ENCODE measurements at regions not wholly inside any gene's neighbourhood (a gene's known extent, or its start where the extent isn't known, plus 50 kb on each side); places are given as distances from the start of the nearest gene placed in this dataset.

- ChIA-PET SMC1A (ENCODE audit: uncharacterized antibody, unreplicated experiment) (no interaction called here), POLR2A (no interaction called here)
Measured at GRCh38 chr4:159743971-159744370, 641.1 kb downstream of the RAPGEF2 start.

More at GRCh38 chr4:159743971-159744370, 641.1 kb downstream of the RAPGEF2 start:
- in situ Hi-C loops (cut with MboI), result no loop called here
- no peaks in the 10 kb centered on the region for H3K79me2 ChIP-seq (ENCODE audit: control insufficient read depth, insufficient read depth, low read length)
- H4K20me1 ChIP-seq (ENCODE audit: control insufficient read depth, insufficient read depth), result no peaks in the 10 kb centered on the region
- FAIRE-seq (no peak), DNase-seq (ENCODE audit: low read depth, low spot score) (no peak), ATAC-seq (no peak)
- H3K27ac ChIP-seq (ENCODE audit: control insufficient read depth, insufficient read depth), result no peak overlapping the region
- no peaks in the 10 kb centered on the region for H3K4me1 ChIP-seq (ENCODE audit: control insufficient read depth, insufficient read depth, low read length)
- H3K27me3 ChIP-seq (replicated peaks in 1 of 2; ENCODE audit: control insufficient read depth in 2 of 2, insufficient read depth in 2 of 2, low read length in 1 of 2), result no peaks in the 10 kb centered on the region
- H2AFZ ChIP-seq (ENCODE audit: control insufficient read depth, low read depth, low read length), result no peak overlapping the region
- no peak overlapping the region for H3K9ac ChIP-seq (ENCODE audit: control insufficient read depth, insufficient read depth, low read length)
- H3K9me3 ChIP-seq (replicated peaks; ENCODE audit: control insufficient read depth, insufficient read depth, low read length), result no peaks in the 10 kb centered on the region
- RAD21 ChIA-PET (ENCODE audit: unreplicated experiment), result no interaction called here
- CTCF ChIA-PET, result interaction anchor here (1.2 to 1.3 kb wide), 2 partner anchors 13 to 20 kb away, joined by 4 to 5 read pairs; no protein-coding TSS in a partner anchor
- no peak overlapping the region for H3K4me3 ChIP-seq
- no peak overlapping the region for H3K4me2 ChIP-seq (ENCODE audit: control insufficient read depth, insufficient read depth)
- no TSS peak for BruUV-seq (replicated peaks)
- TF ChIP-seq SIX5 (IDR thresholded peaks at IDR 0.05; ENCODE audit: low read depth, low read length, severe bottlenecking), result no peak
- no peak for TF ChIP-seq EED (IDR thresholded peaks at IDR 0.05; ENCODE audit: low read depth)
- no peak for TF ChIP-seq SMARCA5 (IDR thresholded peaks at IDR 0.05)
- TF ChIP-seq ZNF217 (IDR thresholded peaks at IDR 0.05), result no peak
- TF ChIP-seq RCOR1 (conservative IDR thresholded peaks at IDR 0.05; ENCODE audit: low read depth, low read length), result no peak
- TF ChIP-seq NR2C1 (IDR thresholded peaks at IDR 0.05), result no peak
- TF ChIP-seq, protein P1, sequence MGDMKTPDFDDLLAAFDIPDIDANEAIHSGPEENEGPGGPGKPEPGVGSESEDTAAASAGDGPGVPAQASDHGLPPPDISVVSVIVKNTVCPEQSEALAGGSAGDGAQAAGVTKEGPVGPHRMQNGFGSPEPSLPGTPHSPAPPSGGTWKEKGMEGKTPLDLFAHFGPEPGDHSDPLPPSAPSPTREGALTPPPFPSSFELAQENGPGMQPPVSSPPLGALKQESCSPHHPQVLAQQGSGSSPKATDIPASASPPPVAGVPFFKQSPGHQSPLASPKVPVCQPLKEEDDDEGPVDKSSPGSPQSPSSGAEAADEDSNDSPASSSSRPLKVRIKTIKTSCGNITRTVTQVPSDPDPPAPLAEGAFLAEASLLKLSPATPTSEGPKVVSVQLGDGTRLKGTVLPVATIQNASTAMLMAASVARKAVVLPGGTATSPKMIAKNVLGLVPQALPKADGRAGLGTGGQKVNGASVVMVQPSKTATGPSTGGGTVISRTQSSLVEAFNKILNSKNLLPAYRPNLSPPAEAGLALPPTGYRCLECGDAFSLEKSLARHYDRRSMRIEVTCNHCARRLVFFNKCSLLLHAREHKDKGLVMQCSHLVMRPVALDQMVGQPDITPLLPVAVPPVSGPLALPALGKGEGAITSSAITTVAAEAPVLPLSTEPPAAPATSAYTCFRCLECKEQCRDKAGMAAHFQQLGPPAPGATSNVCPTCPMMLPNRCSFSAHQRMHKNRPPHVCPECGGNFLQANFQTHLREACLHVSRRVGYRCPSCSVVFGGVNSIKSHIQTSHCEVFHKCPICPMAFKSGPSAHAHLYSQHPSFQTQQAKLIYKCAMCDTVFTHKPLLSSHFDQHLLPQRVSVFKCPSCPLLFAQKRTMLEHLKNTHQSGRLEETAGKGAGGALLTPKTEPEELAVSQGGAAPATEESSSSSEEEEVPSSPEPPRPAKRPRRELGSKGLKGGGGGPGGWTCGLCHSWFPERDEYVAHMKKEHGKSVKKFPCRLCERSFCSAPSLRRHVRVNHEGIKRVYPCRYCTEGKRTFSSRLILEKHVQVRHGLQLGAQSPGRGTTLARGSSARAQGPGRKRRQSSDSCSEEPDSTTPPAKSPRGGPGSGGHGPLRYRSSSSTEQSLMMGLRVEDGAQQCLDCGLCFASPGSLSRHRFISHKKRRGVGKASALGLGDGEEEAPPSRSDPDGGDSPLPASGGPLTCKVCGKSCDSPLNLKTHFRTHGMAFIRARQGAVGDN (IDR thresholded peaks at IDR 0.05), result no peak
- TF ChIP-seq RBBP5 (conservative IDR thresholded peaks at IDR 0.05), result no peak
- TF ChIP-seq SP1 (IDR thresholded peaks at IDR 0.05; ENCODE audit: low read depth, low read length), result no peak
- no peak for TF ChIP-seq STAT1 (conservative IDR thresholded peaks at IDR 0.05)
- no peak for TF ChIP-seq CHD4 (IDR thresholded peaks at IDR 0.05)
- no peak for TF ChIP-seq ZBTB4 (CRISPR knock-in tag; IDR thresholded peaks at IDR 0.05)
- no peak for TF ChIP-seq TBL1XR1 (IDR thresholded peaks at IDR 0.05; ENCODE audit: low read depth, low read length)
- no peak for TF ChIP-seq ASH2L (IDR thresholded peaks at IDR 0.05; ENCODE audit: borderline replicate concordance, low read depth)
- 20% methylated on average over 2 of the region's 2 CpGs for WGBS (ENCODE audit: insufficient coverage, insufficient replicate concordance, low lambda C conversion rate, missing lambda C conversion rate)
- intact Hi-C loops (cut with micrococcal nuclease; ENCODE audit: unreplicated experiment), result no loop called here
- H3K36me3 ChIP-seq (ENCODE audit: control insufficient read depth in 2 of 2, insufficient read depth in 2 of 2, low read length in 1 of 2), result no peaks in the 10 kb centered on the region
